HG03159 (cell line): ENCODE measurements at regions not wholly inside any gene's neighbourhood (a gene's known extent, or its start where the extent isn't known, plus 50 kb on each side); places are given as distances from the start of the nearest gene placed in this dataset.

Experiments
- ATAC-seq: cut with Tn5 transposase; IDR thresholded peaks from one replicate; pipeline ENCODE4 v1.9.1; 2021; ENCODE audit warnings: mild to moderate bottlenecking, moderate library complexity; ENCODE audit not compliant: unreplicated experiment

GRCh38 chr11:91773090-91773489 lies 451.5 kb upstream of the FAT3 start:
- ATAC-seq = no peak

- no peak for ATAC-seq
These were observed 452.7 kb upstream of the FAT3 start for GRCh38 chr11:91771961-91772360.

GRCh38 chr11:91768783-91769182 lies 455.8 kb upstream of the FAT3 start:
- no peak for ATAC-seq

GRCh38 chr11:91763331-91763730 lies 461.3 kb upstream of the FAT3 start:
- no peak for ATAC-seq

GRCh38 chr11:91761406-91762025 lies 463.1 kb upstream of the FAT3 start:
- no peak for ATAC-seq

- ATAC-seq = no peak
These were observed 467.7 kb upstream of the FAT3 start for GRCh38 chr11:91756829-91757480.

- ATAC-seq = no peak
These were observed 468.5 kb upstream of the FAT3 start for GRCh38 chr11:91755951-91756707.

GRCh38 chr11:91755526-91755925 lies 469.1 kb upstream of the FAT3 start:
- ATAC-seq = no peak

GRCh38 chr11:91749251-91749650 lies 475.4 kb upstream of the FAT3 start:
- no peak for ATAC-seq

GRCh38 chr11:91742155-91742554 lies 482.5 kb upstream of the FAT3 start:
- no peak for ATAC-seq

- no peak for ATAC-seq
These were observed 493.6 kb upstream of the FAT3 start for GRCh38 chr11:91731051-91731450.

- ATAC-seq = no peak
These were observed 494.0 kb upstream of the FAT3 start for GRCh38 chr11:91730620-91731019.

GRCh38 chr11:91730057-91730456 lies 494.6 kb upstream of the FAT3 start:
- no peak for ATAC-seq

GRCh38 chr11:91717169-91717568 lies 507.4 kb upstream of the FAT3 start:
- ATAC-seq = no peak

GRCh38 chr11:91707652-91708482 lies 516.8 kb upstream of the FAT3 start:
- ATAC-seq = no peak

GRCh38 chr11:91703042-91703441 lies 521.6 kb upstream of the FAT3 start:
- no peak for ATAC-seq

GRCh38 chr11:91700854-91701253 lies 523.8 kb upstream of the FAT3 start:
- ATAC-seq = no peak

- ATAC-seq = no peak
These were observed 525.8 kb upstream of the FAT3 start for GRCh38 chr11:91698845-91699244.

GRCh38 chr11:91694331-91694730 lies 530.3 kb upstream of the FAT3 start:
- ATAC-seq = no peak

- no peak for ATAC-seq
These were observed 532.7 kb upstream of the FAT3 start for GRCh38 chr11:91691872-91692271.

- ATAC-seq = no peak
These were observed 535.9 kb upstream of the FAT3 start for GRCh38 chr11:91688672-91689071.
